A673 (cell line): ENCODE measurements at regions not wholly inside any gene's neighbourhood (a gene's known extent, or its start where the extent isn't known, plus 50 kb on each side); places are given as distances from the start of the nearest gene placed in this dataset.

Experiments used
- CTCF ChIP-seq: fragments of 300-800, 200-600 bp; sonication (generic); conservative IDR thresholded peaks from 2 replicates; pipeline ENCODE4 v1.5.1; 2017; ENCODE audit warnings: low read depth, mild to moderate bottlenecking, antibody characterized with exemption, low read length, moderate library complexity, mixed read lengths
- EZH2 ChIP-seq: fragments of 200-600 bp; sonication (generic); IDR thresholded peaks from 2 replicates; pipeline ENCODE4 v1.6.1; 2017; ENCODE audit warnings: borderline replicate concordance, low read depth, mild to moderate bottlenecking, mixed read lengths, antibody characterized with exemption, low read length; ENCODE audit not compliant: poor library complexity, severe bottlenecking

- TF ChIP-seq CTCF: no peak
- TF ChIP-seq EZH2: no peak
Measured at GRCh38 chr20:22027423-22027822, 322.0 kb downstream of the PAX1 start.
